ENCODE measurements at regions not wholly inside any gene's neighbourhood (a gene's known extent, or its start where the extent isn't known, plus 50 kb on each side); places are given as distances from the start of the nearest gene placed in this dataset.
"Not testable (repeated sequence)": the region's sequence is repeated elsewhere in the genome, so short reads cannot be mapped to it uniquely, and the experiment has no call there.

DNA sequence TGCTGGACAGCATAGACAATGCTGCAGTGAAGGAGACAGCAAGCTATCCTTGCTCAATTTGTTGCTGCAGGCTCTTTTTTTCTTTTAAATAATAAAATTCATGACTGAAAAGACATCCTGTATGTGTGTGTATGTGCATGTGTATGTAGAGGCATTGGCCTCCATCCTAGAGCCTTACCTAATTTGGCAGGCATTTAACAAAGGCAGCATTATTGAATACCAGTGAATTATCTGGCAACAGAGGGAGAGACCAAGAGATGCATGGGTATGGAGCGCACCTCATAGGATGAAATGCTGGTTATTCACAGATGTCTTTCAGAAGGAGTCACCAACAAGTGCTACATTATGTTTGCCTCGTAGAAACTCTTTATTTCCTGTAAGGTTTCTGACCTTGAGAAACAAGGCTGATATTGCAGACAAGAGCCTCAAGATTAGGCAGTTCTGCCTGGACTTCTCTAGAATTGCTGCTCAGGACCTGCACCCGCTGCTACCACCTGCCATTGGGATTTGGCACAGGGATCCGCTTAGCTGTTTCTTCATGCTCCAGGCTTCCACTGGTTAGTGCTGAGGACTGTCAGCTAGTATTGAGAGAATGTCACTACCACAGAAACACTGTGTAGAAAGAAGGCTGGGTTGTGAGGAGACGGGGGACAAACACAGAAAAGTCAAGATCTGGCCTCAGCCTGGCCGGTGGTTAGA is 247.7 kb upstream of the RFX3 start:
- no peak for DNase-seq

- DNase-seq = no peak
These were observed 243.8 kb upstream of the RFX3 start for GRCh38 chr9:3769646-3770045.

DNA sequence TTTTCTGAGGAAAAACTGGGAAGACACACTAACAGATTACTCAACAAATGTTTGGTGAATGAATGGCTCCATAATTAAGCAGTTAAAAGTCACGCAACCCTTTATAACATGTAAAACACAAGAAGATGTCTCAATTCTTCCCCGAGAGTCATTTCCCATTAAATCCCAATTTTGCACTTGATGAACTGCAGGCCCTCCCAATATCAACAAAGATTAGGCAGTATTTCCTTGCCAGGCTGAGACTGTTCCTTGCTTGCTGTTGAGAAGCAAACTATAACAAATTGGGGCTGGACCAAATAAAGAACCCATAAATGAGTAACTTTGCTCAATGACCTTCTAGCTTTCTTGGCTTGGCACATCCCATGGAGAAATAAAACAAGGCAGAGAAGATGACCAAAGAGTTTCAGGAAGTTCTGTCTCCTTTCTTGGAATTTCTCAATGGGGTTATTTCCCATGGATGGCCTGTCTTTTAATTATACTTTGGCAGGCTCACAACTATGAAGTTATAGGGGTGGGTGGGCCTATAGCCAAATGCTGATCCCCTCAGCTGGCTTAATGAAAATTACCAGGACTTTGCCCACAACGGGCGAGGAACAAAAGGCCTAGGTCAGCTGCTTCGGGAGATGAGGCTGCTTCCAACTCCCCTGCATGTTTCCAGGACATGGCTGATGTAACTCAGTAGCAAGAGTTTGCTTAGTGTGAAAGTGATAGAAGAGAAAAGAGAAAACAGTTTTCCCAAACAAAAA is 243.1 kb upstream of the RFX3 start:
- peak in 1 of 51 donors; percentile 1 for DNase-seq

DNA sequence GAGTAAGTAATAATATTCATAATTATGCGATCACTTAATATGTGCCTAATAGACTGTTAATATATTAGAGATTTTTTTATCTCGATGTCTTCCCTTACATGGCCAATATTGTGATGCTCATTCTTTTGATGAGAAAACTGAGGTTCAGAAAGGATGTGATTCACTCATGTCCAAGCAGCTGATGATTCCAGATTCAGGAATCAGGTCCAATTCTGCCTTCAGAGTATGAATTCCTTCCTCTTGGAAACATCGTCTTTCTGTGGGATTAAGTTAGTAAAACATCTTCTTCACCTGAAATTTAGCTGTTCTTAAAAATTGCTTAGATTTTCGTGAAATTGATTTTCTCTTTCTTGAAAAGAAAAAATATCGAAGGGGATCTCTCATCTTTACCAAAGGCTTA is 242.5 kb upstream of the RFX3 start:
- no peak for DNase-seq

DNA sequence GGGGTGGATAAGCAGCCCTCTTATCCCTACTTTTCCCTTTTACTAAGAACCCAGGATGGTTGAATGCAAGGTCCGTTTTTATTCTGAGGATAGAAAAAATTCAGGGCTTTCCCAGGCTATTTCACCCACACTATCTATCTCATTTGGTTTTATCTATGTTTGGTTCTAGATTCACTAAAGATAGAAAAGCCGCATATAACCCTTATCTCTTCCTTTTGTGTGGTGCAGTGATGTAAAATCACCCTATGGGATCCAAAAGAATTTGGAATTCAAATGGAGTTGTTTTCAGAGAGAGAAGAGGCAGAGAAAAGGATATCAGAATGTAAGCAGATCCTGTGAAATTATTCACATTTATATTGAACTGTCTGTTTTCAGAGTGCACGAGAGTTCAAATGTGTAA is 236.3 kb upstream of the RFX3 start:
- DNase-seq = no peak

DNA sequence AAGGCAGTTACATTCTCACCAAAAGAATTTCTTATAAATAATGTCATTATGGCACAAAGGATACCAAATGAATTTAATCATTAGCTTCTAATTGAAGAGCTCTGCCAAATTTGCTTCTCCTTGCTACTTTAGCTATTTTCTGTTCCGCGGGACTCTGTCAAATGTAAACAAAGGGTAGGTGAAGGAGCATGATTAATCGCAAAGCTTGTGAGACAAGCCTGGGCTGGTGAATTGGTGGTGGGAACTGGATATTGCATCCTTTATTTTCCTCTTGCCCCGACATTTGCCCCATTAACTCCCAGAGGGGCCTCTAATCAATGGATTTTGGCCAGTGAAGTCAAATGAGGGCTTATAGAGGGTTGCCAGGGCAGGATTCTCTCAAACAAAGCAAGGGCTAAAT is 234.2 kb upstream of the RFX3 start:
- no peak for DNase-seq

- no peak for DNase-seq
These were observed 233.2 kb upstream of the RFX3 start for GRCh38 chr9:3758816-3759576.

DNA sequence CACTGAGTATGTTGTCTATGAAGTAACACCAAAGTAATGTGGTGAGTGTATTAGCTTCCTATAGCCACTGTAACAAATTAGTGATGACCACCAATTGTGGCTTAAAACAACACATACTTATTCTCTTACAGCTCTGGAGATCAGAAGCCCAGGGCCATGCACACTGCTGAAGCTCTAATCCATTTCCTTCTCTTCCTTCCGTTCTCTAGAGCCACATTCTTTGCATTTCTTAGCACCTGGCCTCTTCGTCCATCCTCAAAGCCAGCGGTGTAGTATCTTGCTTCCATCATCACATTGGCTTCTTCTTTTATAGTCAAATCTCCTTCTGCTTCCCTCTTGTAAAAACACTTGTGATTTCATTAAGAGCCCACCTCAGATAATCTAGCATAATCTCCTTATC is 230.3 kb upstream of the RFX3 start:
- DNase-seq = no peak

DNA sequence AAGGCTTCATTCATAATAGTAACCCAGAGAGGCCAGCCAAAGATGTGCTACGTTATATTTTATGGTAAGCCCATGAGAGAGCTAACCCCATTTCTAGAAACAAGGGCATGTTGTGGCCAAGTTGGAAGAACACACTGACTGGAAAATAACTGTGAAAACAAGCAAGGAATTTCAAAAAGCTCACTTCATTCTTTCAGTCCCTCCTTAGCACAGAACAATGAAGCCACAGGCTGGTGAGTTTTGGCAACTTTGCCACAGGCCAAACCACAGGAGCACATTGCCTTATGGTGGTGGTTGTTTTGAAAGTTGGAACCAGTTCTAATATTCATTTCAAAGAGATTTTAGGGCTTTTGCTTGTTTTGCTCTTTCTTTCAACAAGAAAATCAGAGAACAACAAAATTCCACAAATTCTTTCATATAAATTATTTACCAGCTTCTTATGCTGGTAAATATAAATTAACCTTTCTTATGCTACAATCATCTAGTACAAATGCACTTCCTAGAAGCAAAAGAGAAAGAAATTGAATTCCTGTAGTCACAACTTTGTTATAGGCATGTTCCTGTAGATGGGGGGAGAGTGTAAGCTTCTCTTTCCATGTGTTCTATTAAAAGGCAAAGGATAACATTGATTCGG is 225.4 kb upstream of the RFX3 start:
- peak in 7 of 51 donors; percentile 0 to 10 (median 5) for DNase-seq

DNA sequence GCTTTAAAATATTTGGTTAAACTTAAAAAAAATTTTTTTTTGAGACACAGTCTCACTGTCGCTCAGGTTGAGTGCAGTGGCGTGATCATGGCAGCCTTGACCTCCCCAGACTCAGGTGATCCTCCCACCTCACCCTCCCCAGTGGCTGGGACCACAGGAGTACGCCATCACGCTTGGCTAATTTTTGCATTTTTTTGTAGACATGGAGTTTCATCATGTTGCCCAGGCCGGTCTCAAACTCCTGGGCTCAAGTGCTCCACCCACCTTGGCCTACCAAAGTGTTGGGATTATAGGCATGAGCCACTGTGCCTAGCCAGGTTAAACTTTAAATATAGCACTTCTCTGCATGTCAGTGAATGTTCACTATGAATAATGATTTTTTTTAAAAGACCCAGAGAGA is 224.5 kb upstream of the RFX3 start:
- DNase-seq = no peak

GRCh38 chr9:3746296-3747275 is 220.8 kb upstream of the RFX3 start:
- peak in 2 of 51 donors; percentile 3 to 24 for DNase-seq

DNA sequence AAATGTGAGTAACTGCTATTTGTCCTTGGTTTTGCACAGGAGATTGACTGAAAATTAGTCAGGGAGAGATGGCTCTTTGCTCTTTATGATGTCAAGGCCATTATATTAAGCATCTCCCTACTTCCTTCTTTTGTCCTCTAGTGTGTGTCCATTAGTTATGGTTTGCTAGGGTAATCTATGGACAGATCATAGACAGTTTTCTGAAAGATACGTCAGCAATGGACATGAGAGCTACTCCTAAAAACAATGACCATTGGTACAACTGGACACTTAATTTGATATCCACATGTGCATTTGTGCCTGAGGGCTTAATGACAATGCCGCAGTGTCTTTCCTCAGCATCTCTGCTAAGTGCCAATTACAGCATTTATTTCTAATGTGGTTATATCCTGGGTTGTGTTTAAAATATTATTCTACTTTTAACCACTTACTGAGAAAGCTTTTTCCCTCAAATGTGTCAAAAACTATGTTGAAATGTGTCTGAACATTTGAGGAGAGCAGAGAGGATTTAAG is 218.2 kb upstream of the RFX3 start:
- DNase-seq = no peak

- DNase-seq = no peak
These were observed 216.8 kb upstream of the RFX3 start for GRCh38 chr9:3742586-3742985.

DNA sequence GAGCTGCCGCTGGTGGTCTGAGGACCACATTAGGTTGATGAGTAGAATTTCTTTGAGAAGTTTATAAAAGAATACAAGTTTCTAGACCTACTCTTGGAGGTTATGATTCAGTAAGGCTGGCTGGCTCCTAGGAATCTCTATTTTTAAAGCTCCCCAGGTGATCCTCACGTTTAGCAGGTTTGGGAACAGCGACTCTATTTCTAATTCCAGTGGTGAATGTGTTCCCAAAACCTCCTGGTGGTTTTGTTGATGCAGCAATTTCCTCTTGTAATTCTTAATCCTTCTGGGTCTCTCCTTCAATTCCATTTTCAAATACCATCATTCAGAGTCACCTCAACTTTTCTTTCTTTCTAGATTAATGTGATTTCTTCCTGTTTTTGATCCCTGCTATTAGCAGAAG is 215.9 kb upstream of the RFX3 start:
- no peak for DNase-seq

- no peak for DNase-seq
These were observed 215.1 kb upstream of the RFX3 start for GRCh38 chr9:3740690-3741419.

DNA sequence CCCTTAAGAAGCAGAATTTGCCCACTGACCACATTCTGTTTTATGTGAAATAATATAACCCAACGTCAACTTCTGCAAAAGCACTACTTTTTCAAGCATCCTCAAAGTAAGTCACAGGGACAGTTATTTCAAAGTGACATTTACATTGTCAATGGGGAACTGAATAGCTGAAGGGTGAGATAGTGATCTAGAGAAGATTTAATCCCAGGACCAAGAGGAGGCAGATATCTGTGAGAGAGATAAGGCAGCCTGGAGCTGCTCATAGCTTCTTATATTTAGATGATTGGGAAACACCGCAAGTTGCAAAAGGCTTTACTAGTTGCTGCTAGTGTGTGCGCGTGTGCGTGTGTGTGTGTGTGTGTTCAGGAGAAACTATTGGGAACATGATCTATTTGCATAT is 210.4 kb upstream of the RFX3 start:
- no peak for DNase-seq

DNA sequence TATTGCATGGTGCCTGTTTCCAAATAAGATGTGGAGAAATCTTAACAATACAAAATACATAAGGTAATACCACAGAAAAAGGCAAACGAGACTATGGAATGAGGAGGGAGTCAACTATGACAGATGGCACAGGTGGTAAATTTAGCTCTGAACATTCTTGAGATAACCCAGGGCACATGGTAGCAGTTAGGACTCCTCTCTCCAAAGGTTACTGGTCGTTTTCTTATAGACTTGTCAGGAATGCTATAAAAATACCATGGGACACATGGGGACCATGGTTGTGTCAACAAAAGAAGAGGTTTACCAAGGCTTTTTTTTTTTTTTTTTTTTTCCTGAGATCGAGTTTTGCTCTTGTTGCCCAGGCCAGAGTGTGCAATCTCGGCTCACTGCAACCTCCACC is 209.4 kb upstream of the RFX3 start:
- no peak for DNase-seq

- DNase-seq = not testable (repeated sequence)
These were observed 207.9 kb upstream of the RFX3 start for GRCh38 chr9:3733527-3734262.

DNA sequence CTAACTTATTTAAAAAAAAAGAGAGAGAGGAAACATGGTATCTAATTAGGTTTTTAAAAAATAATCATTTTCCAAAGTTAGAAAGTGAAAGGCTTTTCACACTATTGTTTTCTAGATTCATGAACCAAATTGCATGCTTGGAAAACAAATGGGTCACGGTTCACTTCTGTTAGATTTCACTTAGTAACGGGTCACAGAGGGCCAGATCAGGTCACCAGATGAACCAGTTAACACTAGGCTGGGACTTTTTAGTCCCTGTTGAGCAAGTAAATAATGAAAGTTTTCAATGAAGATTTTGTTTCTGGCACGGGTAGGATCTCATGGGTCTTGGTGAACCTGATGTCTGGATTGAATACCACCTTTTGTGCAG is 207.2 kb upstream of the RFX3 start:
- DNase-seq = no peak

All from hypothalamus (tissue), 51 donors.